ENCODE measurements at regions not wholly inside any gene's neighbourhood (a gene's known extent, or its start where the extent isn't known, plus 50 kb on each side); places are given as distances from the start of the nearest gene placed in this dataset.

- intact Hi-C loops (cut with DNase I; ENCODE audit: low total_unique reads), result no loop called here
- TF ChIP-seq CTCF (IDR thresholded peaks at IDR 0.05) (no peak), POLR2A (IDR thresholded peaks at IDR 0.05) (no peak), EP300 (IDR thresholded peaks at IDR 0.05) (no peak), POLR2AphosphoS5 (IDR thresholded peaks at IDR 0.05) (no peak)
- no peak overlapping the region for H3K4me3 ChIP-seq
- H3K27me3 ChIP-seq, result peaks cover 0 to 31% (median 9%) of the 10 kb centered on the region in 3 donors
- H3K9me3 ChIP-seq, result no peaks in the 10 kb centered on the region
- no peaks in the 10 kb centered on the region for H3K4me1 ChIP-seq
- no peaks in the 10 kb centered on the region for H3K36me3 ChIP-seq
- H3K27ac ChIP-seq, result no peak overlapping the region
- DNase-seq, result no peak
- WGBS, 5 donors, result 47 to 54% (median 51%) methylated on average over 8 of the region's 8 CpGs
Measured at GRCh38 chr1:53381790-53382401, 54.0 kb upstream of the LRP8 start.

- no peak overlapping the region for H3K27ac ChIP-seq
- WGBS, 5 donors, result 77 to 87% (median 86%) methylated on average over 10 of the region's 10 CpGs
- no peaks in the 10 kb centered on the region for H3K4me1 ChIP-seq
- peaks cover 0 to 31% (median 9%) of the 10 kb centered on the region in 3 donors for H3K27me3 ChIP-seq
- peaks cover 0 to 5% (median 0%) of the 10 kb centered on the region in 4 donors for H3K9me3 ChIP-seq
- H3K4me3 ChIP-seq, result no peak overlapping the region
- TF ChIP-seq POLR2AphosphoS5 (IDR thresholded peaks at IDR 0.05), result no peak
- TF ChIP-seq POLR2A (IDR thresholded peaks at IDR 0.05), result no peak
- TF ChIP-seq CTCF (IDR thresholded peaks at IDR 0.05), result no peak
- no peak for TF ChIP-seq EP300 (IDR thresholded peaks at IDR 0.05)
- DNase-seq, result no peak
- no peaks in the 10 kb centered on the region for H3K36me3 ChIP-seq
- intact Hi-C loops (cut with DNase I; ENCODE audit: low total_unique reads), result no loop called here
Measured at GRCh38 chr1:53383136-53383870, 55.4 kb upstream of the LRP8 start.

- Histone ChIP-seq H3K4me3 (no peak overlapping the region), H3K9me3 (peaks cover 0 to 5% (median 0%) of the 10 kb centered on the region in 4 donors)
- no peak for DNase-seq
Measured at GRCh38 chr1:53384796-53385195, 56.9 kb upstream of the LRP8 start.

More at GRCh38 chr1:53384796-53385195, 56.9 kb upstream of the LRP8 start:
- no peaks in the 10 kb centered on the region for H3K4me1 ChIP-seq
- TF ChIP-seq POLR2A (IDR thresholded peaks at IDR 0.05), result no peak
- no peak for TF ChIP-seq POLR2AphosphoS5 (IDR thresholded peaks at IDR 0.05)
- TF ChIP-seq EP300 (IDR thresholded peaks at IDR 0.05), result no peak
- no peak for TF ChIP-seq CTCF (IDR thresholded peaks at IDR 0.05)
- intact Hi-C loops (cut with DNase I; ENCODE audit: low total_unique reads), result no loop called here
- no peak overlapping the region for H3K27ac ChIP-seq
- no peaks in the 10 kb centered on the region for H3K36me3 ChIP-seq
- H3K27me3 ChIP-seq, result peaks cover 0 to 24% (median 9%) of the 10 kb centered on the region in 3 donors
- WGBS, 5 donors, result 74 to 91% (median 84%) methylated on average over 3 of the region's 3 CpGs
